H1 (cell line): ENCODE measurements at regions not wholly inside any gene's neighbourhood (a gene's known extent, or its start where the extent isn't known, plus 50 kb on each side); places are given as distances from the start of the nearest gene placed in this dataset.

Experiments
- CTCF ChIA-PET: fragments of 300-600 bp; sonication (Branson Sonifier 250); formaldehyde crosslinking; loops from one replicate; lab custom pipeline; 2021; ENCODE audit not compliant: partially characterized antibody; lab: Charles Lee
- POLR2A ChIA-PET: fragments of 300-600 bp; sonication (Branson Sonifier 250); formaldehyde crosslinking; loops from one replicate; lab custom pipeline; 2021; ENCODE audit warnings: inconsistent platforms; ENCODE audit not compliant: partially characterized antibody; lab: Charles Lee
- DNase-seq, 2 experiments: peaks; one replicate each; pipeline versions ENCODE4 v3.0.0 to v3.0.0-alpha.2; 2010 to 2022; ENCODE audit warnings: low spot score in 2 of 2, low read depth in 1 of 2, mixed read lengths in 1 of 2
- FAIRE-seq: peaks from 2 replicates; lab custom pipeline; 2011; peaks lifted over from hg19 to GRCh38; lab: Jason Lieb, UNC
- H2AFZ ChIP-seq: 2 replicates; pipeline ENCODE4 v1.8.1; 2012; ENCODE audit warnings: low read length, inconsistent platforms
- H2AK5ac ChIP-seq: 2 replicates; pipeline ENCODE4 v1.6.1; 2013; ENCODE audit warnings: low read depth, low read length
- H2BK120ac ChIP-seq: replicated peaks from 2 replicates; pipeline ENCODE3; 2013; ENCODE audit warnings: low read depth, low read length, inconsistent platforms
- H2BK12ac ChIP-seq: 2 replicates; pipeline ENCODE4 v1.6.1; 2013; ENCODE audit warnings: low read depth, low read length
- H2BK15ac ChIP-seq: 2 replicates; pipeline ENCODE4 v1.6.1; 2013; ENCODE audit warnings: low read length
- H2BK20ac ChIP-seq: 2 replicates; pipeline ENCODE4 v1.6.1; 2013; ENCODE audit warnings: low read length
- H2BK5ac ChIP-seq: 2 replicates; pipeline ENCODE4 v1.6.1; 2013; ENCODE audit warnings: low read depth, low read length
- H3K14ac ChIP-seq: 2 replicates; pipeline ENCODE4 v1.6.1; 2013; ENCODE audit warnings: inconsistent platforms; ENCODE audit not compliant: insufficient read length
- H3K18ac ChIP-seq: 2 replicates; pipeline ENCODE4 v1.6.1; 2013; ENCODE audit warnings: low read length; ENCODE audit errors: extremely low read depth
- H3K23ac ChIP-seq: 2 replicates; pipeline ENCODE4 v1.6.1; 2013; ENCODE audit warnings: inconsistent platforms; ENCODE audit not compliant: insufficient read length
- H3K23me2 ChIP-seq: 2 replicates; pipeline ENCODE4 v1.6.1; 2013; ENCODE audit warnings: low read depth, low read length
- H3K27ac ChIP-seq: 2 replicates; pipeline ENCODE4 v1.6.1; 2011; ENCODE audit warnings: low read depth, low read length, inconsistent platforms
- H3K27me3 ChIP-seq, 4 experiments: replicated peaks in 1 of 4; 1 replicate in 1 of 4; 2 replicates in 3 of 4; pipeline versions ENCODE4 v1.6.1 to v1.8.1; 2011 to 2013; ENCODE audit warnings: low read length in 3 of 4, mild to moderate bottlenecking in 3 of 4, inconsistent platforms in 2 of 4, mixed read lengths in 2 of 4, moderate library complexity in 1 of 4; ENCODE audit not compliant: control insufficient read depth in 3 of 4, insufficient read depth in 3 of 4; ENCODE audit errors: extremely low read depth in 1 of 4
- H3K36me3 ChIP-seq, 4 experiments: 2 replicates each; pipeline versions ENCODE4 v1.6.1 to v1.8.1; 2011 to 2013; ENCODE audit warnings: mild to moderate bottlenecking in 4 of 4, low read length in 3 of 4, moderate library complexity in 2 of 4, control low read depth in 1 of 4, inconsistent platforms in 1 of 4; ENCODE audit not compliant: insufficient read depth in 4 of 4, control insufficient read depth in 2 of 4
- H3K4ac ChIP-seq: replicated peaks from 2 replicates; pipeline ENCODE3; 2013; ENCODE audit warnings: low read length, low read depth, mixed read lengths, inconsistent platforms; ENCODE audit not compliant: insufficient read length
- H3K4me1 ChIP-seq, 4 experiments: replicated peaks in 1 of 4; 1 replicate in 1 of 4; 2 replicates in 3 of 4; pipeline versions ENCODE4 v1.6.1 to v1.8.1; 2011 to 2013; ENCODE audit warnings: low read length in 3 of 4, inconsistent platforms in 2 of 4, mixed read lengths in 1 of 4; ENCODE audit not compliant: insufficient read depth in 4 of 4, control insufficient read depth in 3 of 4
- H3K4me2 ChIP-seq, 2 experiments: 2 replicates each; pipeline versions ENCODE4 v1.6.1 to v1.8.1; 2011 to 2013; ENCODE audit warnings: low read depth in 2 of 2, low read length in 2 of 2, control low read depth in 1 of 2, inconsistent platforms in 1 of 2, mild to moderate bottlenecking in 1 of 2; ENCODE audit not compliant: insufficient read depth in 1 of 2
- H3K4me3 ChIP-seq, 4 experiments: fragments of 200-600, 300-600 bp in 1 of 4; sonication (generic), shearing (Covaris generic), sonication (Bioruptor Twin) in 1 of 4; 2 replicates each; pipeline versions ENCODE4 v1.5.1 to v1.8.1; 2011 to 2016; ENCODE audit warnings: low read length in 4 of 4, low read depth in 3 of 4, control low read depth in 2 of 4, inconsistent platforms in 2 of 4, mild to moderate bottlenecking in 2 of 4, mixed read lengths in 1 of 4, moderate library complexity in 1 of 4; ENCODE audit not compliant: insufficient read depth in 2 of 4; ENCODE audit errors: extremely low read depth in 1 of 4
- H3K56ac ChIP-seq: replicated peaks from 2 replicates; pipeline ENCODE3; 2013; ENCODE audit warnings: low read depth, mild to moderate bottlenecking, mixed read lengths, low read length, inconsistent platforms; ENCODE audit not compliant: insufficient read length
- H3K79me1 ChIP-seq: 2 replicates; pipeline ENCODE4 v1.6.1; 2013; ENCODE audit warnings: low read depth, low read length, control low read depth
- H3K79me2 ChIP-seq, 2 experiments: 2 replicates each; pipeline versions ENCODE4 v1.6.1 to v1.8.1; 2012 to 2013; ENCODE audit warnings: low read length in 2 of 2, mild to moderate bottlenecking in 2 of 2, inconsistent platforms in 1 of 2; ENCODE audit not compliant: insufficient read depth in 2 of 2, control insufficient read depth in 1 of 2
- H3K9ac ChIP-seq, 4 experiments: replicated peaks in 1 of 4; 1 replicate in 1 of 4; 2 replicates in 3 of 4; pipeline versions ENCODE4 v1.6.1 to v1.8.1; 2011 to 2013; ENCODE audit warnings: low read depth in 3 of 4, low read length in 3 of 4, control low read depth in 2 of 4, mild to moderate bottlenecking in 2 of 4, moderate library complexity in 2 of 4, inconsistent platforms in 1 of 4; ENCODE audit errors: extremely low read depth in 1 of 4
- H3K9me3 ChIP-seq, 2 experiments: 2 replicates each; pipeline versions ENCODE4 v1.6.1 to v1.8.1; 2012 to 2013; ENCODE audit warnings: mild to moderate bottlenecking in 2 of 2, moderate library complexity in 2 of 2, control low read depth in 1 of 2, inconsistent platforms in 1 of 2, low read depth in 1 of 2, low read length in 1 of 2, mixed read lengths in 1 of 2; ENCODE audit not compliant: insufficient read depth in 2 of 2
- H4K20me1 ChIP-seq, 2 experiments: replicated peaks in 1 of 2; 2 replicates each; pipeline versions ENCODE3 to v1.8.1; 2011 to 2013; ENCODE audit warnings: inconsistent platforms in 2 of 2, low read length in 2 of 2, mild to moderate bottlenecking in 1 of 2; ENCODE audit not compliant: insufficient read depth in 2 of 2, control insufficient read depth in 1 of 2
- H4K5ac ChIP-seq: 2 replicates; pipeline ENCODE4 v1.6.1; 2013; ENCODE audit warnings: low read length, low read depth, mixed read lengths, inconsistent platforms; ENCODE audit not compliant: insufficient read length
- H4K8ac ChIP-seq: 2 replicates; pipeline ENCODE4 v1.8.0; 2013; ENCODE audit warnings: mild to moderate bottlenecking, moderate library complexity, low read length, inconsistent platforms; ENCODE audit not compliant: insufficient read depth; ENCODE audit errors: extremely low read depth
- H4K91ac ChIP-seq: replicated peaks from 2 replicates; pipeline ENCODE3; 2013; ENCODE audit warnings: low read length, mixed read lengths, inconsistent platforms; ENCODE audit not compliant: insufficient read length
- ASH2L ChIP-seq: fragments of 200-600, 300-600 bp; sonication (generic); IDR thresholded peaks from one replicate; pipeline ENCODE4 v1.7.1; 2017; ENCODE audit warnings: low read length
- ATF2 ChIP-seq: IDR thresholded peaks from 2 replicates; pipeline ENCODE4 v1.6.1; 2012; ENCODE audit warnings: low read length, inconsistent platforms
- CBX8 ChIP-seq: fragments of 300-800, 300-1000 bp; sonication (generic); IDR thresholded peaks from 2 replicates; pipeline ENCODE4 v1.7.1; 2016; ENCODE audit warnings: low read depth, low read length, borderline replicate concordance
- FOSL1 ChIP-seq: IDR thresholded peaks from 2 replicates; pipeline ENCODE4 v1.6.1; 2011; ENCODE audit warnings: mild to moderate bottlenecking, low read depth, low read length, moderate library complexity; ENCODE audit not compliant: insufficient read depth
- GTF2F1 ChIP-seq: IDR thresholded peaks from 2 replicates; pipeline ENCODE4 v1.6.1; 2012; ENCODE audit warnings: low read depth, low read length, improper control_type of control experiment, borderline replicate concordance
- HDAC2 ChIP-seq, 2 experiments: fragments of 300-600 bp in 1 of 2; sonication (generic) in 1 of 2; IDR thresholded peaks; 2 replicates each; pipeline ENCODE4 v1.6.1; 2011 to 2012; ENCODE audit warnings: low read depth in 2 of 2, low read length in 2 of 2, mild to moderate bottlenecking in 2 of 2, moderate library complexity in 2 of 2, borderline replicate concordance in 1 of 2, inconsistent platforms in 1 of 2
- POLR2AphosphoS5 ChIP-seq: IDR thresholded peaks from 2 replicates; pipeline ENCODE4 v1.6.1; 2011; ENCODE audit warnings: low read depth, low read length
- RAD21 ChIP-seq, 2 experiments: IDR thresholded peaks in 1 of 2; conservative IDR thresholded peaks in 1 of 2; 2 replicates each; pipeline ENCODE4 v1.6.1; 2011; ENCODE audit warnings: low read depth in 2 of 2, low read length in 2 of 2, improper control_type of control experiment in 1 of 2, inconsistent platforms in 1 of 2, mild to moderate bottlenecking in 1 of 2, moderate library complexity in 1 of 2
- RFX5 ChIP-seq: IDR thresholded peaks from 2 replicates; pipeline ENCODE4 v1.6.1; 2011; ENCODE audit warnings: low read depth, low read length, improper control_type of control experiment, borderline replicate concordance
- SAP30 ChIP-seq: fragments of 300-600 bp; sonication (generic); IDR thresholded peaks from 2 replicates; pipeline ENCODE4 v1.7.1; 2012; ENCODE audit warnings: low read length, moderate library complexity, mild to moderate bottlenecking, inconsistent platforms; ENCODE audit not compliant: insufficient read depth, insufficient replicate concordance
- WGBS, 2 experiments: shearing (Covaris generic) in 1 of 2; methylation state at CpG; one replicate each; pipeline versions ENCODE4 v1.1.6 to v1.1.7; 2013 to 2015; ENCODE audit warnings: low lambda C conversion rate in 2 of 2, mixed read lengths in 2 of 2, inconsistent platforms in 1 of 2, low coverage in 1 of 2, missing lambda C conversion rate in 1 of 2; ENCODE audit not compliant: insufficient replicate concordance in 2 of 2, insufficient coverage in 1 of 2, insufficient read length in 1 of 2; ENCODE audit errors: extremely low coverage in 1 of 2, missing lambda C conversion rate in 1 of 2; 5-methylcytosine and 5-hydroxymethylcytosine counted together

DNA sequence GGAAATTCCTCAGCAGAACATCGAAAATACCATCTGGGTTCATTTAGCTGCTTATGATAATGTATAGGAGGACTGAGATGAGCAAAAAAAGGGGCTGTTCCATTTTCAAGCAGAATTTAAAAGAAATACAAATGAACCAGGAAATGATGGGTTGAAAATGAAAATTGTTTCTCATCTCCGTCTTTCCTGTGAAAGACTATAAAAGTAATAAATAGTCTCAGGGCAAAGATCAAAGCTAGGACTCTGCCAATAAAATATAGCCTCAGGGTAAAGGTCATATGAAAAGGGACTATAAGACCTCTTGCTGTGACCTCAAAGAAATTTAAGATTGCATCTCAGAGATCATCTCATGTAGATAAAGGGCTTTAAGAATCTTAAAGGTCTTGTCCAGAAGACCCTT is 478.0 kb downstream of the BTG1 start:
- no peak overlapping the region for H2BK120ac ChIP-seq
- no peaks in the 10 kb centered on the region for H3K79me2 ChIP-seq
- H3K14ac ChIP-seq = no peak overlapping the region
- H4K5ac ChIP-seq = no peak overlapping the region
- no peak for TF ChIP-seq RAD21 (IDR thresholded peaks at IDR 0.05 in 1 of 2, conservative IDR thresholded peaks at IDR 0.05 in 1 of 2; ENCODE audit: low read depth in 2 of 2, low read length in 2 of 2)
- no peak for TF ChIP-seq POLR2AphosphoS5
- TF ChIP-seq FOSL1 = no peak
- TF ChIP-seq SAP30 = no peak
- no peak for TF ChIP-seq HDAC2 (IDR thresholded peaks at IDR 0.05; ENCODE audit: borderline replicate concordance in 1 of 2, low read depth in 2 of 2, low read length in 2 of 2)
- no peak for TF ChIP-seq GTF2F1
- TF ChIP-seq ATF2 = no peak
- TF ChIP-seq ASH2L = no peak
- TF ChIP-seq CBX8 = no peak
- TF ChIP-seq RFX5 = no peak
- TF ChIP-seq, all 59 proteins: peak for 0
- H3K4ac ChIP-seq = no peak overlapping the region
- WGBS, 2 experiments = 66% methylated on average over 2 of the region's 2 CpGs; no CpG with 5 or more reads in 1 of the 2 experiments
- CTCF ChIA-PET = no interaction called here
- H3K23ac ChIP-seq = no peak overlapping the region
- H3K27ac ChIP-seq = no peak overlapping the region
- no peaks in the 10 kb centered on the region for H4K20me1 ChIP-seq
- no peaks in the 10 kb centered on the region for H3K9me3 ChIP-seq
- no peak overlapping the region for H3K56ac ChIP-seq
- H3K79me1 ChIP-seq = no peaks in the 10 kb centered on the region
- H4K8ac ChIP-seq = no peak overlapping the region
- DNase-seq = no peak
- no peak overlapping the region for H2BK15ac ChIP-seq
- H2BK20ac ChIP-seq = no peak overlapping the region
- H2AK5ac ChIP-seq = no peak overlapping the region
- no peaks in the 10 kb centered on the region for H3K27me3 ChIP-seq
- no peaks in the 10 kb centered on the region for H3K23me2 ChIP-seq
- H4K91ac ChIP-seq = no peak overlapping the region
- FAIRE-seq = no peak
- H3K9ac ChIP-seq = no peak overlapping the region
- no peaks in the 10 kb centered on the region for H3K36me3 ChIP-seq
- no peaks in the 10 kb centered on the region for H3K4me1 ChIP-seq
- no peak overlapping the region for H3K4me3 ChIP-seq
- H2BK5ac ChIP-seq = no peak overlapping the region
- no peak overlapping the region for H2BK12ac ChIP-seq
- H2AFZ ChIP-seq = no peak overlapping the region
- POLR2A ChIA-PET = interaction anchor here (0.9 kb wide), 1 partner anchor 13 kb away, joined by 3 read pairs; no protein-coding TSS in a partner anchor
- no peak overlapping the region for H3K4me2 ChIP-seq
- no peak overlapping the region for H3K18ac ChIP-seq
